HEK293 (cell line): ENCODE measurements at regions not wholly inside any gene's neighbourhood (a gene's known extent, or its start where the extent isn't known, plus 50 kb on each side); places are given as distances from the start of the nearest gene placed in this dataset.

Experiments
- CTCF ChIA-PET: fragments of 350-600 bp; formaldehyde crosslinking; extraction: SDS; loops from one replicate; lab custom pipeline; 2021; ENCODE audit warnings: antibody characterized with exemption; lab: Yijun Ruan, JAX
- POLR2A ChIA-PET: fragments of 300-600 bp; formaldehyde crosslinking; extraction: SDS; loops from one replicate; lab custom pipeline; 2020; ENCODE audit warnings: antibody characterized with exemption, inconsistent platforms; lab: Yijun Ruan, JAX
- H3K27ac ChIP-seq: fragments of 200-500 bp; sonication (Bioruptor generic); 2 replicates; pipeline ENCODE4 v1.5.1; 2014; ENCODE audit warnings: low read depth, low read length, control low read depth, inconsistent platforms; ENCODE audit errors: extremely low read depth
- H3K36me3 ChIP-seq, 2 experiments: fragments of 200-500 bp in 1 of 2; sonication (Bioruptor generic) in 1 of 2; 1 replicate in 1 of 2; 2 replicates in 1 of 2; pipeline ENCODE4 v1.5.1; 2014 to 2017; ENCODE audit warnings: inconsistent platforms in 2 of 2, low read length in 2 of 2; ENCODE audit not compliant: control insufficient read depth in 2 of 2, insufficient read depth in 1 of 2
- H3K4me1 ChIP-seq: fragments of 200-500 bp; sonication (Bioruptor generic); 2 replicates; pipeline ENCODE4 v1.5.1; 2014; ENCODE audit warnings: mild to moderate bottlenecking, low read length, inconsistent platforms; ENCODE audit not compliant: control insufficient read depth, insufficient read depth
- H3K4me3 ChIP-seq: 2 replicates; pipeline ENCODE4 v1.5.1; 2011; ENCODE audit warnings: low read depth, mild to moderate bottlenecking, control low read depth, low read length, moderate library complexity
- H3K9me3 ChIP-seq: fragments of 200-500 bp; sonication (Bioruptor generic); 2 replicates; pipeline ENCODE4 v1.5.1; 2014; ENCODE audit warnings: low read depth, low read length, inconsistent platforms; ENCODE audit not compliant: control insufficient read depth, insufficient read depth
- GLI4 ChIP-seq: fragments of 450-650 bp; formaldehyde crosslinking; IDR thresholded peaks from 2 replicates; pipeline ENCODE4 v1.5.1; 2016; ENCODE audit warnings: missing biosample characterization, missing genetic modification characterization
- OSR2 ChIP-seq: fragments of 450-650 bp; formaldehyde crosslinking; IDR thresholded peaks from 2 replicates; pipeline ENCODE4 v1.5.1; 2016; ENCODE audit warnings: missing biosample characterization, missing genetic modification characterization
- PRDM1 ChIP-seq: fragments of 450-650 bp; formaldehyde crosslinking; IDR thresholded peaks from 2 replicates; pipeline ENCODE4; 2016; ENCODE audit warnings: missing biosample characterization, missing genetic modification characterization
- SP3 ChIP-seq: fragments of 450-650 bp; formaldehyde crosslinking; IDR thresholded peaks from 2 replicates; pipeline ENCODE4 v1.5.1; 2016; ENCODE audit warnings: missing biosample characterization, missing genetic modification characterization
- YY1 ChIP-seq: fragments of 450-650 bp; formaldehyde crosslinking; IDR thresholded peaks from 2 replicates; pipeline ENCODE4 v1.5.1; 2018; ENCODE audit warnings: missing biosample characterization, missing genetic modification characterization
- ZBTB17 ChIP-seq: fragments of 450-650 bp; formaldehyde crosslinking; IDR thresholded peaks from 2 replicates; pipeline ENCODE4 v1.5.1; 2016; ENCODE audit warnings: missing biosample characterization, missing genetic modification characterization
- ZFP37 ChIP-seq: fragments of 450-650 bp; formaldehyde crosslinking; IDR thresholded peaks from 2 replicates; pipeline ENCODE4 v1.5.1; 2016; ENCODE audit warnings: missing biosample characterization, missing genetic modification characterization
- ZFP41 ChIP-seq: fragments of 450-650 bp; formaldehyde crosslinking; IDR thresholded peaks from 2 replicates; pipeline ENCODE4 v1.5.1; 2016; ENCODE audit warnings: missing biosample characterization, missing genetic modification characterization, borderline replicate concordance
- ZFP69B ChIP-seq: fragments of 450-650 bp; formaldehyde crosslinking; IDR thresholded peaks from 2 replicates; pipeline ENCODE4 v1.5.1; 2016; ENCODE audit warnings: missing biosample characterization, missing genetic modification characterization
- ZNF155 ChIP-seq: fragments of 450-650 bp; formaldehyde crosslinking; IDR thresholded peaks from 2 replicates; pipeline ENCODE4 v1.5.1; 2016; ENCODE audit warnings: missing biosample characterization, missing genetic modification characterization
- ZNF169 ChIP-seq: fragments of 450-650 bp; formaldehyde crosslinking; IDR thresholded peaks from 2 replicates; pipeline ENCODE4 v1.5.1; 2016; ENCODE audit warnings: missing biosample characterization, missing genetic modification characterization
- ZNF274 ChIP-seq, 2 experiments: fragments of 200-500 bp in 1 of 2; fragments of 450-650 bp in 1 of 2; sonication (Bioruptor generic) in 1 of 2; formaldehyde crosslinking in 1 of 2; IDR thresholded peaks; 2 replicates each; pipeline versions ENCODE4 v1.5.1 to v1.6.1; 2014 to 2016; ENCODE audit warnings: borderline replicate concordance in 1 of 2, inconsistent platforms in 1 of 2, low read length in 1 of 2, missing biosample characterization in 1 of 2, missing genetic modification characterization in 1 of 2
- ZNF324 ChIP-seq: fragments of 450-650 bp; formaldehyde crosslinking; IDR thresholded peaks from 2 replicates; pipeline ENCODE4 v1.5.1; 2016; ENCODE audit warnings: missing biosample characterization, missing genetic modification characterization
- ZNF335 ChIP-seq: fragments of 450-650 bp; formaldehyde crosslinking; conservative IDR thresholded peaks from 2 replicates; pipeline ENCODE4 v1.5.1; 2016; ENCODE audit warnings: missing biosample characterization, missing genetic modification characterization
- ZNF514 ChIP-seq: fragments of 450-650 bp; formaldehyde crosslinking; IDR thresholded peaks from 2 replicates; pipeline ENCODE4 v1.5.1; 2016; ENCODE audit warnings: missing biosample characterization, missing genetic modification characterization
- ZNF704 ChIP-seq: fragments of 450-650 bp; formaldehyde crosslinking; IDR thresholded peaks from 2 replicates; pipeline ENCODE4 v1.5.1; 2016; ENCODE audit warnings: missing biosample characterization, missing genetic modification characterization
- TF ChIP-seq, protein P1 (sequence below): fragments of 450-650 bp; formaldehyde crosslinking; IDR thresholded peaks from 2 replicates; pipeline ENCODE4 v1.5.1; 2016; ENCODE audit warnings: missing biosample characterization, missing genetic modification characterization, borderline replicate concordance
- TF ChIP-seq, protein P2 (sequence below): fragments of 450-650 bp; formaldehyde crosslinking; IDR thresholded peaks from 2 replicates; pipeline ENCODE4 v1.5.1; 2016; ENCODE audit warnings: missing biosample characterization, missing genetic modification characterization
- TF ChIP-seq, protein P3 (sequence below): fragments of 450-650 bp; formaldehyde crosslinking; IDR thresholded peaks from 2 replicates; pipeline ENCODE4 v1.5.1; 2016; ENCODE audit warnings: missing biosample characterization, missing genetic modification characterization

GRCh38 chr2:12455661-12456060 lies 261.1 kb upstream of the TRIB2 start:
- ChIA-PET POLR2A (no interaction called here), CTCF (interaction anchor here (1.0 kb wide), 1 partner anchor 34 kb away, joined by 3 read pairs; no protein-coding TSS in a partner anchor)
- H3K27ac ChIP-seq = no peak overlapping the region
- peaks cover 6% of the 10 kb centered on the region for H3K4me1 ChIP-seq
- no peak overlapping the region for H3K4me3 ChIP-seq
- TF ChIP-seq ZNF514 (tag by site-specific recombination) (no peak), ZBTB17 (tag by site-specific recombination) (no peak), ZNF169 (no peak), PRDM1 (no peak), ZNF155 (tag by site-specific recombination) (no peak), ZFP69B (no peak), GLI4 (tag by site-specific recombination) (no peak), ZNF704 (tag by site-specific recombination) (no peak), OSR2 (no peak), ZFP37 (tag by site-specific recombination) (no peak), ZNF274 (IDR thresholded peaks at IDR 0.05; ENCODE audit: low read length) (no peak), ZNF274 (tag by site-specific recombination; IDR thresholded peaks at IDR 0.05; ENCODE audit: borderline replicate concordance) (no peak)
- TF ChIP-seq, protein P1, sequence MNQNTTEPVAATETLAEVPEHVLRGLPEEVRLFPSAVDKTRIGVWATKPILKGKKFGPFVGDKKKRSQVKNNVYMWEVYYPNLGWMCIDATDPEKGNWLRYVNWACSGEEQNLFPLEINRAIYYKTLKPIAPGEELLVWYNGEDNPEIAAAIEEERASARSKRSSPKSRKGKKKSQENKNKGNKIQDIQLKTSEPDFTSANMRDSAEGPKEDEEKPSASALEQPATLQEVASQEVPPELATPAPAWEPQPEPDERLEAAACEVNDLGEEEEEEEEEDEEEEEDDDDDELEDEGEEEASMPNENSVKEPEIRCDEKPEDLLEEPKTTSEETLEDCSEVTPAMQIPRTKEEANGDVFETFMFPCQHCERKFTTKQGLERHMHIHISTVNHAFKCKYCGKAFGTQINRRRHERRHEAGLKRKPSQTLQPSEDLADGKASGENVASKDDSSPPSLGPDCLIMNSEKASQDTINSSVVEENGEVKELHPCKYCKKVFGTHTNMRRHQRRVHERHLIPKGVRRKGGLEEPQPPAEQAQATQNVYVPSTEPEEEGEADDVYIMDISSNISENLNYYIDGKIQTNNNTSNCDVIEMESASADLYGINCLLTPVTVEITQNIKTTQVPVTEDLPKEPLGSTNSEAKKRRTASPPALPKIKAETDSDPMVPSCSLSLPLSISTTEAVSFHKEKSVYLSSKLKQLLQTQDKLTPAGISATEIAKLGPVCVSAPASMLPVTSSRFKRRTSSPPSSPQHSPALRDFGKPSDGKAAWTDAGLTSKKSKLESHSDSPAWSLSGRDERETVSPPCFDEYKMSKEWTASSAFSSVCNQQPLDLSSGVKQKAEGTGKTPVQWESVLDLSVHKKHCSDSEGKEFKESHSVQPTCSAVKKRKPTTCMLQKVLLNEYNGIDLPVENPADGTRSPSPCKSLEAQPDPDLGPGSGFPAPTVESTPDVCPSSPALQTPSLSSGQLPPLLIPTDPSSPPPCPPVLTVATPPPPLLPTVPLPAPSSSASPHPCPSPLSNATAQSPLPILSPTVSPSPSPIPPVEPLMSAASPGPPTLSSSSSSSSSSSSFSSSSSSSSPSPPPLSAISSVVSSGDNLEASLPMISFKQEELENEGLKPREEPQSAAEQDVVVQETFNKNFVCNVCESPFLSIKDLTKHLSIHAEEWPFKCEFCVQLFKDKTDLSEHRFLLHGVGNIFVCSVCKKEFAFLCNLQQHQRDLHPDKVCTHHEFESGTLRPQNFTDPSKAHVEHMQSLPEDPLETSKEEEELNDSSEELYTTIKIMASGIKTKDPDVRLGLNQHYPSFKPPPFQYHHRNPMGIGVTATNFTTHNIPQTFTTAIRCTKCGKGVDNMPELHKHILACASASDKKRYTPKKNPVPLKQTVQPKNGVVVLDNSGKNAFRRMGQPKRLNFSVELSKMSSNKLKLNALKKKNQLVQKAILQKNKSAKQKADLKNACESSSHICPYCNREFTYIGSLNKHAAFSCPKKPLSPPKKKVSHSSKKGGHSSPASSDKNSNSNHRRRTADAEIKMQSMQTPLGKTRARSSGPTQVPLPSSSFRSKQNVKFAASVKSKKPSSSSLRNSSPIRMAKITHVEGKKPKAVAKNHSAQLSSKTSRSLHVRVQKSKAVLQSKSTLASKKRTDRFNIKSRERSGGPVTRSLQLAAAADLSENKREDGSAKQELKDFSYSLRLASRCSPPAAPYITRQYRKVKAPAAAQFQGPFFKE (tag by site-specific recombination) = no peak
- no peaks in the 10 kb centered on the region for H3K36me3 ChIP-seq
- no peaks in the 10 kb centered on the region for H3K9me3 ChIP-seq

DNA sequence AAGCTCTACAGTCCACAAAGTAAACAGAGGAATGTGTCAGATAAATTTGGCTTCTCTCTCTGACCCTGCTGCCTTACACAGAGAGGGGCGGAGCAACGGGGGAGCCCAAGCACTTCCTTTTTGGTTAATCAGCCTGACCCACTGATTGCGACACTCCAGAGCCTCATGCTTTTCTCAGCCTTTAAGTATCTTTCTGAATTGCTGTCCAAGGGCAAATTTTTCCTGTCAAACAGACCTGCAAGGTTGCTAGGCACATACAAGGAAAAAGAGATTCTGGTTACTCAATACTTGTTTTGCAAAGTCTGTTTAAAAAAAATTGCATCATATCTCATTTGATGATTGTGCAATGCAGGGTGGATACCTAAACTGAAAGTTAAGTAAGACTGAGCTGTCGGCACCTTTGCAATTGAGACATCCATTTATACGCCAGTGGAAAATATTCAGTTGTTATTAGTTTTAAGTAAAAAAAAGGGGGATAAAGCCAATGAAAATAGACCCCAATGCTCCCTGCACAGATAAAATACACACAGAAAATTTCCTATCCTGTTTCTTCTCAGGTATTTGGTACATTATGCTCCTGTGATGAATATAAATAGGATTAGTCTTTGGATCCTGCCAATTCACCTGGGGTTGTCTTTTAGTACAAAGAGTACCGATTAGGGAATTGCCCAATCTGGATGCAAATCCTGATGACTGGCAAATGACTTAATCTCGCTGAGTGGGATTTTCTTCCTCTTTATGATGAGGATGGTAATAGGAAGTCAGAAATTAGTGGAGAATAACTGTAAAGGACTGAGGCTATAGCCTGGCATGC lies 260.2 kb upstream of the TRIB2 start:
- peaks cover 6% of the 10 kb centered on the region for H3K4me1 ChIP-seq
- POLR2A ChIA-PET = no interaction called here
- no peaks in the 10 kb centered on the region for H3K9me3 ChIP-seq
- no peak overlapping the region; the same call in 1 of the 2 replicates for H3K4me3 ChIP-seq
- CTCF ChIA-PET = interaction anchor here (0.7 kb wide), 1 partner anchor 139 kb away, joined by 3 read pairs; no protein-coding TSS in a partner anchor
- no peak overlapping the region for H3K27ac ChIP-seq
- H3K36me3 ChIP-seq = no peaks in the 10 kb centered on the region
- TF ChIP-seq ZNF324 (no peak), ZFP41 (no peak), ZNF274 (IDR thresholded peaks at IDR 0.05; ENCODE audit: low read length) (no peak), ZNF274 (tag by site-specific recombination; IDR thresholded peaks at IDR 0.05; ENCODE audit: borderline replicate concordance) (no peak), YY1 (tag by site-specific recombination) (no peak), SP3 (0 out of 2 replicates have a peak, but pooled peaks have one; percentile 13), ZNF335 (tag by site-specific recombination) (peak; percentile 49; the same call in 1 of the 2 replicates)
- TF ChIP-seq, protein P2, sequence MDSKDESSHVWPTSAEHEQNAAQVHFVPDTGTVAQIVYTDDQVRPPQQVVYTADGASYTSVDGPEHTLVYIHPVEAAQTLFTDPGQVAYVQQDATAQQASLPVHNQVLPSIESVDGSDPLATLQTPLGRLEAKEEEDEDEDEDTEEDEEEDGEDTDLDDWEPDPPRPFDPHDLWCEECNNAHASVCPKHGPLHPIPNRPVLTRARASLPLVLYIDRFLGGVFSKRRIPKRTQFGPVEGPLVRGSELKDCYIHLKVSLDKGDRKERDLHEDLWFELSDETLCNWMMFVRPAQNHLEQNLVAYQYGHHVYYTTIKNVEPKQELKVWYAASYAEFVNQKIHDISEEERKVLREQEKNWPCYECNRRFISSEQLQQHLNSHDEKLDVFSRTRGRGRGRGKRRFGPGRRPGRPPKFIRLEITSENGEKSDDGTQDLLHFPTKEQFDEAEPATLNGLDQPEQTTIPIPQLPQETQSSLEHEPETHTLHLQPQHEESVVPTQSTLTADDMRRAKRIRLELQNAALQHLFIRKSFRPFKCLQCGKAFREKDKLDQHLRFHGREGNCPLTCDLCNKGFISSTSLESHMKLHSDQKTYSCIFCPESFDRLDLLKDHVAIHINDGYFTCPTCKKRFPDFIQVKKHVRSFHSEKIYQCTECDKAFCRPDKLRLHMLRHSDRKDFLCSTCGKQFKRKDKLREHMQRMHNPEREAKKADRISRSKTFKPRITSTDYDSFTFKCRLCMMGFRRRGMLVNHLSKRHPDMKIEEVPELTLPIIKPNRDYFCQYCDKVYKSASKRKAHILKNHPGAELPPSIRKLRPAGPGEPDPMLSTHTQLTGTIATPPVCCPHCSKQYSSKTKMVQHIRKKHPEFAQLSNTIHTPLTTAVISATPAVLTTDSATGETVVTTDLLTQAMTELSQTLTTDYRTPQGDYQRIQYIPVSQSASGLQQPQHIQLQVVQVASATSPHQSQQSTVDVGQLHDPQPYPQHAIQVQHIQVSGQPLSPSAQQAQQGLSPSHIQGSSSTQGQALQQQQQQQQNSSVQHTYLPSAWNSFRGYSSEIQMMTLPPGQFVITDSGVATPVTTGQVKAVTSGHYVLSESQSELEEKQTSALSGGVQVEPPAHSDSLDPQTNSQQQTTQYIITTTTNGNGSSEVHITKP (tag by site-specific recombination) = peak; percentile 27; the same call in 1 of the 2 replicates
- TF ChIP-seq, protein P3, sequence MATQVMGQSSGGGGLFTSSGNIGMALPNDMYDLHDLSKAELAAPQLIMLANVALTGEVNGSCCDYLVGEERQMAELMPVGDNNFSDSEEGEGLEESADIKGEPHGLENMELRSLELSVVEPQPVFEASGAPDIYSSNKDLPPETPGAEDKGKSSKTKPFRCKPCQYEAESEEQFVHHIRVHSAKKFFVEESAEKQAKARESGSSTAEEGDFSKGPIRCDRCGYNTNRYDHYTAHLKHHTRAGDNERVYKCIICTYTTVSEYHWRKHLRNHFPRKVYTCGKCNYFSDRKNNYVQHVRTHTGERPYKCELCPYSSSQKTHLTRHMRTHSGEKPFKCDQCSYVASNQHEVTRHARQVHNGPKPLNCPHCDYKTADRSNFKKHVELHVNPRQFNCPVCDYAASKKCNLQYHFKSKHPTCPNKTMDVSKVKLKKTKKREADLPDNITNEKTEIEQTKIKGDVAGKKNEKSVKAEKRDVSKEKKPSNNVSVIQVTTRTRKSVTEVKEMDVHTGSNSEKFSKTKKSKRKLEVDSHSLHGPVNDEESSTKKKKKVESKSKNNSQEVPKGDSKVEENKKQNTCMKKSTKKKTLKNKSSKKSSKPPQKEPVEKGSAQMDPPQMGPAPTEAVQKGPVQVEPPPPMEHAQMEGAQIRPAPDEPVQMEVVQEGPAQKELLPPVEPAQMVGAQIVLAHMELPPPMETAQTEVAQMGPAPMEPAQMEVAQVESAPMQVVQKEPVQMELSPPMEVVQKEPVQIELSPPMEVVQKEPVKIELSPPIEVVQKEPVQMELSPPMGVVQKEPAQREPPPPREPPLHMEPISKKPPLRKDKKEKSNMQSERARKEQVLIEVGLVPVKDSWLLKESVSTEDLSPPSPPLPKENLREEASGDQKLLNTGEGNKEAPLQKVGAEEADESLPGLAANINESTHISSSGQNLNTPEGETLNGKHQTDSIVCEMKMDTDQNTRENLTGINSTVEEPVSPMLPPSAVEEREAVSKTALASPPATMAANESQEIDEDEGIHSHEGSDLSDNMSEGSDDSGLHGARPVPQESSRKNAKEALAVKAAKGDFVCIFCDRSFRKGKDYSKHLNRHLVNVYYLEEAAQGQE = peak; percentile 53; the same call in 1 of the 2 replicates
